HG02798 (cell line): ENCODE measurements at regions not wholly inside any gene's neighbourhood (a gene's known extent, or its start where the extent isn't known, plus 50 kb on each side); places are given as distances from the start of the nearest gene placed in this dataset.
A peak's percentile ranks its signal among the peaks of the same experiment; 100 is the strongest.

Experiments used
- ATAC-seq: cut with Tn5 transposase; IDR thresholded peaks from one replicate; pipeline ENCODE4 v1.9.1; 2021; ENCODE audit warnings: mild to moderate bottlenecking; ENCODE audit not compliant: unreplicated experiment, poor library complexity

- no peak for ATAC-seq
Measured at GRCh38 chr5:69032009-69032408, 61.8 kb upstream of the SLC30A5 start.

- ATAC-seq = no peak
Measured at GRCh38 chr5:69033690-69034089, 60.1 kb upstream of the SLC30A5 start.

GRCh38 chr5:69034898-69035297, 58.9 kb upstream of the SLC30A5 start:
- no peak for ATAC-seq

- ATAC-seq = no peak
Measured at GRCh38 chr5:69035665-69036064, 58.1 kb upstream of the SLC30A5 start.

DNA sequence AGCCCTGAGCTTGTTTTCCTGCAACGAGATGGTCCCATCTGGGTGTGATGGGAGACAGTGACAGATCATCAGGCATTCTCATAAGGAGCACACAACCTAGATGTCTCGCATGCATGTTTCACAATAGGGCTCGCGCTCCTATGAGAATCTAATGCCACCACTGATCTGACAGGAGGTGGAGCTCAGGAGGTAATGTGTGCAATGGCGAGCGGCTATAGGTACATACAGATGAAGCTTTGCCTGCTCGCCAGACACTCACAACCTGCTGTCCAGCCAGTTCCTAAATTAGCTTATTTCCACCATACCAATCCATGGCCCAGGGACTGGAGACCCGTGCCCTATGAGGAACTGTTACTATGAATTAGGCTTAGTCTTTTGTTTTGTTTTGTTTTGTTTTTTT, 55.3 kb upstream of the SLC30A5 start:
- no peak for ATAC-seq

GRCh38 chr5:69039829-69040228, 54.0 kb upstream of the SLC30A5 start:
- no peak for ATAC-seq

GRCh38 chr5:69042500-69042899, 51.3 kb upstream of the SLC30A5 start:
- ATAC-seq = peak; percentile 26

DNA sequence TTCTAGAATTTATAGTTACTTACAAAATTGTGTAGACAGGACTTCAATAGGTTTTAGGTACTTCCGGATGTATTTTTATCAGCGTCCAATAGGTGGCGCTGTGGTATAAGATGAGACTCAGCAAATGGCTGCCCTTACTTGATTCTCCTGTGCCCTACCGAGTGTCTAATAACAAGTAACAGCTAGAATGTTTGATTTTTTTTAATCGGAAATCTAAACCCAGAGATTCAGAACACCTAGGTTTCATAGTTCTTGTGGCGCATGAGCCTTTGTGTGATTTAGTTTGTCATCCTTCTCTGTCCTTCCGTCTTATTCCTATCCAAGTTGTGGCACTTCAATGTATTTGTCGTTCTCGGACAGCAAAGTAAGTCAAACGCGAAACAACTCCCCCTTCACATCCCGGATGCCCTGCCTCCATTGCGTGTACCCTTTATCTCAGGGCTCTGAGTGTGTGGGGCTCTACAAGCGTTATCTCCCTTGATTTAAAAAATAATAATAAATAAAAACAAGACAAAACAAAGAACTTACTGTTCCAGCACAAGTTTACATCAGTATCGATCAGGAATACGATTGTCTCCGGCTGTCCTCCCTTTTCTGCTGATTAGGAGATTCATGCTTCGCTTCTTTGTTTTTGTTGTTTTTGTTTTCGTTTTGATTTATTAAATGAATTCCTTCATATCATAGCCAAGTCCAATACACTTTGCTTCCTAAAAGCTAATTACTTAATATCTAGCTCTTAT, 50.7 kb upstream of the SLC30A5 start:
- peak; percentile 95 for ATAC-seq

- no peak for ATAC-seq
Measured at GRCh38 chr5:69043655-69043996, 50.2 kb upstream of the SLC30A5 start.
